Endothelial cell of umbilical vein (primary cell): ENCODE measurements at regions not wholly inside any gene's neighbourhood (a gene's known extent, or its start where the extent isn't known, plus 50 kb on each side); places are given as distances from the start of the nearest gene placed in this dataset.

Experiments used
- BruUV-seq: library from RNA; stranded (reverse); fragments of 400-500 nt; replicated peaks from 2 replicates; lab custom pipeline; 2021; lab: Mats Ljungman, UMichigan
- CTCF ChIA-PET: fragments of 300-600, 350-600 bp; sonication (Branson Sonifier 250); formaldehyde crosslinking; loops from one replicate; lab custom pipeline; 2021; ENCODE audit warnings: antibody characterized with exemption, inconsistent platforms; lab: Charles Lee
- POLR2A ChIA-PET: fragments of 300-600, 350-600 bp; sonication (Branson Sonifier 250); formaldehyde crosslinking; loops from one replicate; lab custom pipeline; 2021; ENCODE audit warnings: antibody characterized with exemption, inconsistent platforms; lab: Charles Lee
- DNase-seq: peaks from one replicate; pipeline ENCODE4 v3.0.0-alpha.2; 2011; ENCODE audit warnings: low read depth, low spot score
- FAIRE-seq: peaks from 2 replicates; lab custom pipeline; 2011; peaks lifted over from hg19 to GRCh38; lab: Jason Lieb, UNC
- H2AFZ ChIP-seq: 2 replicates; pipeline ENCODE4 v1.6.0; 2012; ENCODE audit warnings: low read depth, low read length, control low read depth, inconsistent platforms
- H3K27ac ChIP-seq: 2 replicates; pipeline ENCODE4 v1.5.1; 2011; ENCODE audit warnings: low read depth, mild to moderate bottlenecking, control low read depth, low read length, moderate library complexity; ENCODE audit not compliant: insufficient read depth
- H3K27me3 ChIP-seq, 2 experiments: 2 replicates each; pipeline versions ENCODE4 v1.6.0 to v1.6.1; 2011; ENCODE audit warnings: low read length in 2 of 2, mixed read lengths in 1 of 2; ENCODE audit not compliant: control insufficient read depth in 2 of 2, insufficient read depth in 2 of 2
- H3K36me3 ChIP-seq, 2 experiments: 2 replicates in 1 of 2; 3 replicates in 1 of 2; pipeline ENCODE4 v1.5.1; 2011; ENCODE audit warnings: low read length in 2 of 2, mild to moderate bottlenecking in 1 of 2, moderate library complexity in 1 of 2; ENCODE audit not compliant: control insufficient read depth in 2 of 2, insufficient read depth in 2 of 2; ENCODE audit errors: extremely low read depth in 1 of 2
- H3K4me1 ChIP-seq: 3 replicates; pipeline ENCODE4 v1.5.1; 2011; ENCODE audit warnings: mild to moderate bottlenecking, low read length; ENCODE audit not compliant: control insufficient read depth, insufficient read depth; ENCODE audit errors: extremely low read depth
- H3K4me2 ChIP-seq: 2 replicates; pipeline ENCODE4 v1.6.1; 2011; ENCODE audit warnings: low read length, control low read depth, mixed read lengths; ENCODE audit not compliant: insufficient read depth
- H3K4me3 ChIP-seq, 3 experiments: fragments of 200-600 bp in 1 of 3; sonication (generic), shearing (Covaris generic) in 1 of 3; replicated peaks in 1 of 3; 2 replicates each; pipeline ENCODE4 v1.5.1; 2011 to 2016; ENCODE audit warnings: control low read depth in 3 of 3, low read length in 3 of 3, mild to moderate bottlenecking in 2 of 3, inconsistent platforms in 1 of 3, low read depth in 1 of 3, moderate library complexity in 1 of 3; ENCODE audit not compliant: insufficient read depth in 1 of 3
- H3K79me2 ChIP-seq: 2 replicates; pipeline ENCODE4 v1.6.0; 2012; ENCODE audit warnings: low read length, inconsistent platforms; ENCODE audit not compliant: control insufficient read depth, insufficient read depth
- H3K9ac ChIP-seq: replicated peaks from 2 replicates; pipeline ENCODE3; 2011; ENCODE audit warnings: low read length, control low read depth; ENCODE audit not compliant: insufficient read depth; ENCODE audit errors: extremely low read depth
- H3K9me1 ChIP-seq: replicated peaks from 3 replicates; pipeline ENCODE4 v1.6.0; 2011; ENCODE audit warnings: mild to moderate bottlenecking, low read length; ENCODE audit not compliant: control insufficient read depth, insufficient read depth; ENCODE audit errors: extremely low read depth
- H3K9me3 ChIP-seq: replicated peaks from 2 replicates; pipeline ENCODE4 v1.5.1; 2012; ENCODE audit warnings: low read length, inconsistent platforms; ENCODE audit not compliant: control insufficient read depth, insufficient read depth
- H4K20me1 ChIP-seq: replicated peaks from 2 replicates; pipeline ENCODE3; 2011; ENCODE audit warnings: mild to moderate bottlenecking, low read length; ENCODE audit not compliant: control insufficient read depth, insufficient read depth; ENCODE audit errors: extremely low read depth
- CTCF ChIP-seq, 2 donors: IDR thresholded peaks; 1 replicate in 1 of 2; 2 replicates in 1 of 2; pipeline ENCODE4 v1.5.1; 2011; ENCODE audit warnings: low read length in 2 of 2, mild to moderate bottlenecking in 2 of 2, moderate library complexity in 2 of 2, control low read depth in 1 of 2, inconsistent platforms in 1 of 2, low read depth in 1 of 2; ENCODE audit not compliant: insufficient read depth in 1 of 2; ENCODE audit errors: extremely low read depth in 1 of 2
- EZH2 ChIP-seq: IDR thresholded peaks from 2 replicates; pipeline ENCODE4 v1.6.1; 2012; ENCODE audit warnings: borderline replicate concordance, low read depth, mild to moderate bottlenecking, moderate library complexity, low read length, inconsistent platforms; ENCODE audit not compliant: severe bottlenecking
- FOS ChIP-seq: IDR thresholded peaks from 2 replicates; pipeline ENCODE4 v1.6.1; 2011; ENCODE audit warnings: mild to moderate bottlenecking, low read length, moderate library complexity, borderline replicate concordance; ENCODE audit not compliant: insufficient read depth
- GATA2 ChIP-seq: IDR thresholded peaks from 2 replicates; pipeline ENCODE4 v1.7.0; 2011; ENCODE audit warnings: low read depth, mild to moderate bottlenecking, moderate library complexity, mixed read lengths, low read length; ENCODE audit not compliant: insufficient read length, insufficient read depth
- JUN ChIP-seq: IDR thresholded peaks from 2 replicates; pipeline ENCODE4 v1.6.1; 2011; ENCODE audit warnings: borderline replicate concordance, low read depth; ENCODE audit not compliant: insufficient read length, insufficient read depth
- MAX ChIP-seq: IDR thresholded peaks from 2 replicates; pipeline ENCODE4 v1.6.1; 2011; ENCODE audit not compliant: insufficient read depth, insufficient read length
- MYC ChIP-seq: IDR thresholded peaks from one replicate; pipeline ENCODE4 v1.6.1; 2011; ENCODE audit warnings: mild to moderate bottlenecking, low read depth, low read length
- POLR2A ChIP-seq: IDR thresholded peaks from 2 replicates; pipeline ENCODE4 v1.6.1; 2012; ENCODE audit warnings: low read depth, mild to moderate bottlenecking, control low read depth, low read length
- POLR2AphosphoS5 ChIP-seq: IDR thresholded peaks from 2 replicates; pipeline ENCODE4 v1.6.1; 2012; ENCODE audit warnings: low read depth, mild to moderate bottlenecking, control low read depth, low read length, moderate library complexity; ENCODE audit not compliant: insufficient read depth
- dilution Hi-C: fragments of 300-500 bp; cut with MboI; formaldehyde crosslinking; loops from one replicate; pipeline ENCODE4 v1.15.0; 2019; ENCODE audit warnings: low sequenced_read_pairs; ENCODE audit not compliant: extremely low pct_ligation_motif_present
- intact Hi-C: fragments of 100-400 bp; cut with micrococcal nuclease; formaldehyde crosslinking; loops from one replicate; pipeline ENCODE4 v1.10.0; 2022

GRCh38 chr2:118294063-118294462, 205.8 kb downstream of the INSIG2 start:
- ChIA-PET CTCF (no interaction called here), POLR2A (no interaction called here)
- no peak overlapping the region for H3K9ac ChIP-seq
- H3K9me3 ChIP-seq, result no peaks in the 10 kb centered on the region
- H3K4me2 ChIP-seq, result no peak overlapping the region
- H3K4me1 ChIP-seq, result no peaks in the 10 kb centered on the region
- H4K20me1 ChIP-seq, result no peaks in the 10 kb centered on the region
- intact Hi-C loops (no loop called here), dilution Hi-C loops (no loop called here)
- no peak overlapping the region for H2AFZ ChIP-seq
- no TSS peak for BruUV-seq
- no peaks in the 10 kb centered on the region for H3K79me2 ChIP-seq
- H3K4me3 ChIP-seq, result no peak overlapping the region
- no peak for TF ChIP-seq EZH2
- TF ChIP-seq POLR2A, result no peak
- TF ChIP-seq POLR2AphosphoS5, result no peak
- TF ChIP-seq MYC, result no peak
- TF ChIP-seq GATA2, result no peak
- TF ChIP-seq CTCF (IDR thresholded peaks at IDR 0.05; ENCODE audit: extremely low read depth in 1 of 2, insufficient read depth in 1 of 2, low read depth in 1 of 2, low read length in 2 of 2), result no peak
- TF ChIP-seq FOS, result no peak
- TF ChIP-seq MAX, result no peak
- TF ChIP-seq JUN, result no peak
- H3K9me1 ChIP-seq, result no peaks in the 10 kb centered on the region
- DNase-seq (no peak), FAIRE-seq (no peak)
- H3K36me3 ChIP-seq, result no peaks in the 10 kb centered on the region
- no peaks in the 10 kb centered on the region for H3K27me3 ChIP-seq
- no peak overlapping the region for H3K27ac ChIP-seq
